ENCODE measurements at regions not wholly inside any gene's neighbourhood (a gene's known extent, or its start where the extent isn't known, plus 50 kb on each side); places are given as distances from the start of the nearest gene placed in this dataset.

- Histone ChIP-seq H3K9me3 (ENCODE audit: insufficient read depth, low read depth, low read length) (no peaks in the 10 kb centered on the region), H3K27me3 (ENCODE audit: insufficient read depth, low read length) (peaks cover 4% of the 10 kb centered on the region), H4K20me1 (ENCODE audit: insufficient read depth, low read length) (no peaks in the 10 kb centered on the region), H3K27ac (ENCODE audit: low read depth, low read length) (no peak overlapping the region), H3K4me3 (ENCODE audit: insufficient read depth, low read depth, low read length) (no peak overlapping the region), H3K36me3 (ENCODE audit: insufficient read depth, low read length) (no peaks in the 10 kb centered on the region), H3K79me2 (ENCODE audit: insufficient read depth, low read length) (no peaks in the 10 kb centered on the region), H3K9ac (ENCODE audit: low read length) (no peak overlapping the region), H3K4me2 (ENCODE audit: low read length) (no peak overlapping the region), H3K4me1 (ENCODE audit: insufficient read depth, low read length) (no peaks in the 10 kb centered on the region), H2AFZ (ENCODE audit: low read depth, low read length) (no peak overlapping the region)
- H3K27me3 Mint-ChIP-seq (ENCODE audit: low read depth, unreplicated experiment): peaks cover 17% of the 10 kb centered on the region
- H3K36me3 Mint-ChIP-seq (ENCODE audit: low read depth, unreplicated experiment): no peaks in the 10 kb centered on the region
- FAIRE-seq (no peak), DNase-seq (ENCODE audit: low read depth) (no peak)
- TF ChIP-seq CTCF (IDR thresholded peaks at IDR 0.05; ENCODE audit: insufficient read depth, low read depth, low read length) (no peak), EZH2 (IDR thresholded peaks at IDR 0.05; ENCODE audit: insufficient read depth, low read length) (no peak)
- H3K27ac Mint-ChIP-seq (ENCODE audit: unreplicated experiment): no peak overlapping the region
- no peak overlapping the region for H3K4me3 Mint-ChIP-seq (ENCODE audit: unreplicated experiment)
- no peaks in the 10 kb centered on the region for H3K4me1 Mint-ChIP-seq (ENCODE audit: low read depth, unreplicated experiment)
- H3K9me3 Mint-ChIP-seq (ENCODE audit: unreplicated experiment): no peaks in the 10 kb centered on the region
Measured at GRCh38 chr11:11740073-11740702, 101.6 kb upstream of the USP47 start.

GRCh38 chr11:11738370-11738769, 103.4 kb upstream of the USP47 start:
- Histone ChIP-seq H3K27me3 (ENCODE audit: insufficient read depth, low read length) (peaks cover 4% of the 10 kb centered on the region), H3K4me3 (ENCODE audit: insufficient read depth, low read depth, low read length) (no peak overlapping the region), H3K4me1 (ENCODE audit: insufficient read depth, low read length) (no peaks in the 10 kb centered on the region), H3K4me2 (ENCODE audit: low read length) (no peak overlapping the region), H4K20me1 (ENCODE audit: insufficient read depth, low read length) (no peaks in the 10 kb centered on the region), H3K27ac (ENCODE audit: low read depth, low read length) (no peak overlapping the region), H3K36me3 (ENCODE audit: insufficient read depth, low read length) (no peaks in the 10 kb centered on the region), H2AFZ (ENCODE audit: low read depth, low read length) (no peak overlapping the region), H3K9ac (ENCODE audit: low read length) (no peak overlapping the region), H3K79me2 (ENCODE audit: insufficient read depth, low read length) (no peaks in the 10 kb centered on the region), H3K9me3 (ENCODE audit: insufficient read depth, low read depth, low read length) (no peaks in the 10 kb centered on the region)
- TF ChIP-seq EZH2 (IDR thresholded peaks at IDR 0.05; ENCODE audit: insufficient read depth, low read length): no peak
- TF ChIP-seq CTCF (IDR thresholded peaks at IDR 0.05; ENCODE audit: insufficient read depth, low read depth, low read length): no peak
- no peak overlapping the region for H3K4me3 Mint-ChIP-seq (ENCODE audit: unreplicated experiment)
- H3K27me3 Mint-ChIP-seq (ENCODE audit: low read depth, unreplicated experiment): peaks cover 15% of the 10 kb centered on the region
- no peak overlapping the region for H3K27ac Mint-ChIP-seq (ENCODE audit: unreplicated experiment)
- no peaks in the 10 kb centered on the region for H3K36me3 Mint-ChIP-seq (ENCODE audit: low read depth, unreplicated experiment)
- no peaks in the 10 kb centered on the region for H3K9me3 Mint-ChIP-seq (ENCODE audit: unreplicated experiment)
- DNase-seq (ENCODE audit: low read depth): no peak
- FAIRE-seq: no peak
- H3K4me1 Mint-ChIP-seq (ENCODE audit: low read depth, unreplicated experiment): no peaks in the 10 kb centered on the region

- DNase-seq (ENCODE audit: low read depth) (no peak), FAIRE-seq (no peak)
- H3K4me1 ChIP-seq (ENCODE audit: insufficient read depth, low read length): peaks cover 12% of the 10 kb centered on the region
- no peaks in the 10 kb centered on the region for H3K36me3 Mint-ChIP-seq (ENCODE audit: low read depth, unreplicated experiment)
- H3K4me2 ChIP-seq (ENCODE audit: low read length): no peak overlapping the region
- no peak overlapping the region for H3K27ac Mint-ChIP-seq (ENCODE audit: unreplicated experiment)
- peaks cover 4% of the 10 kb centered on the region for H3K27me3 ChIP-seq (ENCODE audit: insufficient read depth, low read length)
- no peaks in the 10 kb centered on the region for H4K20me1 ChIP-seq (ENCODE audit: insufficient read depth, low read length)
- H3K4me3 Mint-ChIP-seq (ENCODE audit: unreplicated experiment): no peak overlapping the region
- no peak overlapping the region for H2AFZ ChIP-seq (ENCODE audit: low read depth, low read length)
- no peak overlapping the region for H3K27ac ChIP-seq (ENCODE audit: low read depth, low read length)
- no peak overlapping the region for H3K9ac ChIP-seq (ENCODE audit: low read length)
- no peaks in the 10 kb centered on the region for H3K9me3 ChIP-seq (ENCODE audit: insufficient read depth, low read depth, low read length)
- peaks cover 12% of the 10 kb centered on the region for H3K4me1 Mint-ChIP-seq (ENCODE audit: low read depth, unreplicated experiment)
- H3K4me3 ChIP-seq (ENCODE audit: insufficient read depth, low read depth, low read length): no peak overlapping the region
- no peaks in the 10 kb centered on the region for H3K79me2 ChIP-seq (ENCODE audit: insufficient read depth, low read length)
- H3K27me3 Mint-ChIP-seq (ENCODE audit: low read depth, unreplicated experiment): peaks cover 7% of the 10 kb centered on the region
- no peak for TF ChIP-seq CTCF (IDR thresholded peaks at IDR 0.05; ENCODE audit: insufficient read depth, low read depth, low read length)
- no peak for TF ChIP-seq EZH2 (IDR thresholded peaks at IDR 0.05; ENCODE audit: insufficient read depth, low read length)
- H3K36me3 ChIP-seq (ENCODE audit: insufficient read depth, low read length): no peaks in the 10 kb centered on the region
- H3K9me3 Mint-ChIP-seq (ENCODE audit: unreplicated experiment): no peaks in the 10 kb centered on the region
Measured at GRCh38 chr11:11735586-11735985, 106.2 kb upstream of the USP47 start.
